ES-I3 (cell line): ENCODE measurements at regions not wholly inside any gene's neighbourhood (a gene's known extent, or its start where the extent isn't known, plus 50 kb on each side); places are given as distances from the start of the nearest gene placed in this dataset.

ENCODE experiments used
- H3K36me3 ChIP-seq: 2 replicates; pipeline ENCODE4 v1.6.1; 2013; ENCODE audit warnings: mild to moderate bottlenecking, low read length, control low read depth, moderate library complexity; ENCODE audit not compliant: insufficient read depth
- H3K4me1 ChIP-seq: 2 replicates; pipeline ENCODE4 v1.6.1; 2013; ENCODE audit warnings: mild to moderate bottlenecking, control low read depth, low read length; ENCODE audit not compliant: insufficient read depth
- H3K9ac ChIP-seq: 2 replicates; pipeline ENCODE4 v1.6.1; 2013; ENCODE audit warnings: low read depth, mild to moderate bottlenecking, low read length, moderate library complexity
- H3K9me3 ChIP-seq: 2 replicates; pipeline ENCODE4 v1.6.1; 2013; ENCODE audit warnings: mild to moderate bottlenecking, low read length, moderate library complexity; ENCODE audit not compliant: control insufficient read depth, insufficient read depth

DNA sequence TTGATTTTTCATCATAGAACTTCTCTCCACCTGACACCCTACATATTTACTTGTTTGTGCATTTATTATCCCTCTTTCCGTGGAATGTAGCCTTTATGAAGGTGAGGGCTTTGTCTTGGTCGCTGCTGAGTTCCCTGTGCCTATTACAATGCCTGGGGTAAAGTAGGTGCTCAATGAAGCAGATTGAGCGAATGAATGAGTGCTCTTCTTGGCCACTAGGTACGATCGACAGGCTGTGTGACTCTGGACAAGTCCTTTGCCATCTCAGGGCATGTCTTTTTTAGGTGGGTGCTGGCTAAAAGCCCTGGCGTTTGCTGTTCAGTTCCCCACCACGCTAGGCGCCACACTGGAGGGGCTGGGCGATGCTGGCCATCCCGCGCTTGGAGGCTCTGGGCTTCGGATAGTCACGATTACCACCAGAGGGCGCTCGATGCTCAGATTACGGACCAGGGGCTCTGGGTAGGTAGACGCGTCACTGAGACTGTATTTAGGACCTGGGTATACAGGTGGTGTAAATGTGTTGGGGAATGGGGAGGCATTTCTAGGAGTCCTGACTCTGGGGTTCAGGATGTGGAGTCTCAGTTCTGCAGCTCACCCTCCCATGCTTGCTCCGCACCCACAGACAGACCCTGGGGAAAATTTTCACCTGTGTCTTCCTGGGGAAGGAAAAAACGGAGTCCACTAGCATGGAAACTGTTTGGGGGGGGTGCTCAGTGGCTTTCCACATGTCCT lies 71.0 kb upstream of the CSF3R start:
- no peak overlapping the region for H3K9ac ChIP-seq
- no peaks in the 10 kb centered on the region for H3K36me3 ChIP-seq
- H3K9me3 ChIP-seq: no peaks in the 10 kb centered on the region
- no peaks in the 10 kb centered on the region for H3K4me1 ChIP-seq

GRCh38 chr1:36542962-36543515 lies 60.3 kb upstream of the CSF3R start:
- Histone ChIP-seq H3K4me1 (no peaks in the 10 kb centered on the region), H3K36me3 (no peaks in the 10 kb centered on the region), H3K9ac (no peak overlapping the region), H3K9me3 (no peaks in the 10 kb centered on the region)

- no peaks in the 10 kb centered on the region for H3K4me1 ChIP-seq
- H3K36me3 ChIP-seq: no peaks in the 10 kb centered on the region
- H3K9ac ChIP-seq: no peak overlapping the region
- H3K9me3 ChIP-seq: no peaks in the 10 kb centered on the region
These were observed 59.6 kb upstream of the CSF3R start for GRCh38 chr1:36542024-36542961.

GRCh38 chr1:36540056-36540455 lies 57.3 kb upstream of the CSF3R start:
- Histone ChIP-seq H3K9me3 (no peaks in the 10 kb centered on the region), H3K9ac (no peak overlapping the region), H3K36me3 (no peaks in the 10 kb centered on the region), H3K4me1 (no peaks in the 10 kb centered on the region)

DNA sequence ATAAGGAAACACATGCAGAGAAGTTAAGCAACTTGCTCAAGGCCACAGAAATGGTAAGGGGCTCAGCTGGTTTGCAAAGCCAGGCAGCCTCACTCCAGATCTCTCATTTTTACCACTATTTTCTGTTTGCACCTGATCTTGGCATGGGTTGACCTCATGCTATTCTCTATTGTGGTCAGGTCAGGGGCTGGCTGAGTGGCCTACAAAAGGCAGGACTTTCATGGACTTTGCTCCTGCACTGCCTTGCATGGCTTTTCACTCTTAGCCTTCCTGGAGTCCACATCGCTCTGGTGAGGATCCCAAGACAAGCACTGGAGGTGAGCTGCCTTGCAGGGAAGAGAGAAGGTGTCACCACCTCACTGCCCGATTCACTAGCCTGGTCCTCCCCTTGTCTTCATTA lies 56.8 kb upstream of the CSF3R start:
- no peaks in the 10 kb centered on the region for H3K4me1 ChIP-seq

GRCh38 chr1:36537991-36538390 lies 55.3 kb upstream of the CSF3R start:
- Histone ChIP-seq H3K9me3 (no peaks in the 10 kb centered on the region), H3K36me3 (no peaks in the 10 kb centered on the region), H3K4me1 (no peaks in the 10 kb centered on the region), H3K9ac (no peak overlapping the region)

More for the DNA sequence above, 56.8 kb upstream of the CSF3R start:
- H3K9me3 ChIP-seq: no peaks in the 10 kb centered on the region
- no peaks in the 10 kb centered on the region for H3K36me3 ChIP-seq
- no peak overlapping the region for H3K9ac ChIP-seq

DNA sequence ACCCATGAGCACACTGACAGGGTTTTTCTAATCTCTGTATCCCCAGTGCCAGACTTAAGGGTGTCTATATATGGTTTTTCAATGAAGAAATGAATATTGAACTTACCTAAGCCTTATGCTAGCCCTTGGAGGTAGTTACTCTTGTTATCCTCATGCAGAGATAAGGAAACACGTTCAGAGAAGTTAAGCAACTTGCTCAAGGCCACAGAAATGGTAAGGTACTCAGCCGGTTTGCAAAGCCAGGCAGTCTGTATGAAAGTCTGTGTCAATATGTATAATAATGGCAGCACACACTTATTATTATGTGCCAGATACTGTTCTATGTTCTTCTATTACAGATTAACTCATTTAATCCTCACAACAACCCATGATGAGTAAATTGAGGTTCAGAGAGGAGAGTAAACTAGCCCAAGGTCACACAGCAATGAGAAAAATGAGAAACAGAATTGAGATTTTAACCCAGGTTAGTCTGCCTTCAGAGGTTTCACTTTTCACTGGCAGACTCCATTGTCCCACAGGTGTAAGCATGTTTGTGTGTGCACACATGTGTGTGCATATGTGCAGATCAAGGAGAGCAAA lies 54.6 kb upstream of the CSF3R start:
- no peaks in the 10 kb centered on the region for H3K9me3 ChIP-seq
- H3K4me1 ChIP-seq: no peaks in the 10 kb centered on the region
- no peaks in the 10 kb centered on the region for H3K36me3 ChIP-seq
- no peak overlapping the region for H3K9ac ChIP-seq

DNA sequence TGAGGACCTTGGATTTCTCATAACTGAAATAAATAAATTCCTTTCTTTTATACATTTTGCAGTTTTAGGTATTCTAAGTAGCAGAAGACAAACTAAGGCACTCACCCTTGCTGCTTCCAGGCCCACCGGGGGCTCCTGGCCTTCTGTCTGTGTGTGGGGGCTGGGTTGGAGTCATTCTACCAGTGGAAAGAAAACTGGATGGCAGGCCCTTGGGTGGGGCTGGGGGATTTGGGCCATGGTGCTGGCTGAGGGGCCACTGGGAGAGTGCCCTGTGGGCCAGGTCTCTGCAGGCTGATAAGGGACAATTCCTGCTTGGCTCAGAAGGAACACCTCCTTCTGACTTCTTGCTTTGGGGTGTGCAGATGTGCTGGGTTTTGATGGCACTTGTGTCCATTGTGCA lies 54.0 kb upstream of the CSF3R start:
- H3K9ac ChIP-seq: no peak overlapping the region
- no peaks in the 10 kb centered on the region for H3K9me3 ChIP-seq
- no peaks in the 10 kb centered on the region for H3K36me3 ChIP-seq
- no peaks in the 10 kb centered on the region for H3K4me1 ChIP-seq

DNA sequence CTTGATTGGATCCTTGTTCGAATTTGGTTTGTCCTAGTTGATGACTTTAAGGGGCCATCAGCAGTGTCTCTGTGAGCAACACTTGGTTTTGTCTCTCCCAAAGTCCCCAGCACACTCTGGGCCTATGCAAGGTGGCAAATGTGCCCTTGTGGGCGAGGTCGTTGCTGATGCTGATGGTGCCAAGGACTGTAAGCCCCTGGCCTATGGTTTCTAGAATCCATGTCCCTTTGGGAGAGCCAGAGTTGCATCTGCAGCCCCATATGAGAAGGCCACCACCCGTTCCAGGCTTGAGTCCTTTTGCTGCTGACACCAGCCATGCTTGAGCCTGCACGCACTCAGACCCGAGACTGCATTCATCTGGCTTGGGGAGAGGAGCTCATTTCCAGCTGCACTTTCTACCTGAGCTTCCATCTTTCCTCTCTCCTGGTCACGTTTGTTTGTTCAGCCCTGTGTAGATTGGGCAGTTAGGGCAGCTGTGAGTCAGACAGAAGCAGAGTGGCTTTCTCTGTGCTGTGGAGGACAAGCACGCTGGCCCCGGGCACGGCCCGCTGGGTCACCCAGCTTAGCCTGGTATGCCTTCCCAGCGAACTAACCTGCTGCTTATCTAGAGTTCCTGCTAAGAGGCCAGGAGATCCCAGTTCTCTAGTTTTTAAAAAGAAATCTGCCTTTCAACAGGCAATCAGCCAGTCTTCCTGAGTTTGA lies 52.1 kb upstream of the CSF3R start:
- H3K36me3 ChIP-seq: no peaks in the 10 kb centered on the region
- no peaks in the 10 kb centered on the region for H3K9me3 ChIP-seq
- no peaks in the 10 kb centered on the region for H3K4me1 ChIP-seq
- H3K9ac ChIP-seq: no peak overlapping the region

GRCh38 chr1:36533897-36534296 lies 51.2 kb upstream of the CSF3R start:
- Histone ChIP-seq H3K36me3 (no peaks in the 10 kb centered on the region), H3K4me1 (no peaks in the 10 kb centered on the region), H3K9ac (no peak overlapping the region), H3K9me3 (no peaks in the 10 kb centered on the region)

GRCh38 chr1:36532810-36533401 lies 50.2 kb upstream of the CSF3R start:
- Histone ChIP-seq H3K4me1 (no peaks in the 10 kb centered on the region), H3K9me3 (no peaks in the 10 kb centered on the region), H3K36me3 (no peaks in the 10 kb centered on the region), H3K9ac (no peak overlapping the region)
